Osteocyte (in vitro differentiated cells): ENCODE measurements at regions not wholly inside any gene's neighbourhood (a gene's known extent, or its start where the extent isn't known, plus 50 kb on each side); places are given as distances from the start of the nearest gene placed in this dataset.

Experiments used
- DNase-seq: peaks from one replicate; pipeline ENCODE4 v3.0.0; 2021; ENCODE audit warnings: mixed read lengths; ENCODE audit not compliant: unreplicated experiment; ENCODE audit errors: extremely low spot score
- H3K27ac Mint-ChIP-seq: one replicate; pipeline ENCODE4 v1.8.0; 2021; ENCODE audit warnings: mild to moderate bottlenecking, mixed read lengths; ENCODE audit not compliant: unreplicated experiment
- H3K27me3 Mint-ChIP-seq: one replicate; pipeline ENCODE4 v1.8.0; 2021; ENCODE audit warnings: mixed read lengths; ENCODE audit not compliant: unreplicated experiment
- H3K36me3 Mint-ChIP-seq: one replicate; pipeline ENCODE4 v1.8.0; 2021; ENCODE audit warnings: mixed read lengths; ENCODE audit not compliant: unreplicated experiment
- H3K4me1 Mint-ChIP-seq: one replicate; pipeline ENCODE4 v1.8.0; 2021; ENCODE audit warnings: mixed read lengths; ENCODE audit not compliant: unreplicated experiment
- H3K4me3 Mint-ChIP-seq: one replicate; pipeline ENCODE4 v1.8.0; 2021; ENCODE audit warnings: mild to moderate bottlenecking, moderate library complexity, mixed read lengths; ENCODE audit not compliant: unreplicated experiment
- H3K9me3 Mint-ChIP-seq: one replicate; pipeline ENCODE4 v1.8.0; 2021; ENCODE audit warnings: mixed read lengths; ENCODE audit not compliant: unreplicated experiment
- CTCF ChIP-seq: fragments of 200-600 bp; sonication (generic); IDR thresholded peaks from 2 replicates; pipeline ENCODE4 v1.5.0; 2021; ENCODE audit warnings: antibody characterized with exemption, mild to moderate bottlenecking, moderate library complexity

- TF ChIP-seq CTCF, result no peak
- Mint-ChIP-seq H3K36me3 (no peaks in the 10 kb centered on the region), H3K27ac (no peak overlapping the region), H3K4me1 (no peaks in the 10 kb centered on the region), H3K9me3 (no peaks in the 10 kb centered on the region), H3K27me3 (no peaks in the 10 kb centered on the region), H3K4me3 (no peak overlapping the region)
- no peak for DNase-seq
Observed at GRCh38 chr6:95517004-95517403, 60.3 kb upstream of the MANEA start.

- H3K4me1 Mint-ChIP-seq, result no peaks in the 10 kb centered on the region
- no peak for DNase-seq
- no peak for TF ChIP-seq CTCF
- H3K9me3 Mint-ChIP-seq, result no peaks in the 10 kb centered on the region
- H3K27ac Mint-ChIP-seq, result no peak overlapping the region
- H3K4me3 Mint-ChIP-seq, result no peak overlapping the region
- no peaks in the 10 kb centered on the region for H3K36me3 Mint-ChIP-seq
- H3K27me3 Mint-ChIP-seq, result no peaks in the 10 kb centered on the region
Observed at GRCh38 chr6:95517568-95517967, 59.8 kb upstream of the MANEA start.

GRCh38 chr6:95518630-95519227 lies 58.6 kb upstream of the MANEA start:
- no peak for DNase-seq
- Mint-ChIP-seq H3K4me1 (no peaks in the 10 kb centered on the region), H3K9me3 (no peaks in the 10 kb centered on the region), H3K4me3 (no peak overlapping the region), H3K36me3 (no peaks in the 10 kb centered on the region), H3K27ac (no peak overlapping the region), H3K27me3 (no peaks in the 10 kb centered on the region)
- TF ChIP-seq CTCF, result no peak

GRCh38 chr6:95519228-95520037 lies 57.9 kb upstream of the MANEA start:
- Mint-ChIP-seq H3K4me3 (no peak overlapping the region), H3K27me3 (no peaks in the 10 kb centered on the region), H3K36me3 (no peaks in the 10 kb centered on the region), H3K4me1 (no peaks in the 10 kb centered on the region), H3K27ac (no peak overlapping the region), H3K9me3 (no peaks in the 10 kb centered on the region)
- no peak for TF ChIP-seq CTCF
- DNase-seq, result no peak

- DNase-seq, result no peak
- H3K4me3 Mint-ChIP-seq, result no peak overlapping the region
- H3K27ac Mint-ChIP-seq, result no peak overlapping the region
Observed at GRCh38 chr6:95521181-95521580, 56.2 kb upstream of the MANEA start.

More at GRCh38 chr6:95521181-95521580, 56.2 kb upstream of the MANEA start:
- Mint-ChIP-seq H3K36me3 (no peaks in the 10 kb centered on the region), H3K4me1 (no peaks in the 10 kb centered on the region), H3K27me3 (no peaks in the 10 kb centered on the region), H3K9me3 (no peaks in the 10 kb centered on the region)
- TF ChIP-seq CTCF, result no peak
